CD8-positive, alpha-beta memory T cell (primary cell): ENCODE measurements at regions not wholly inside any gene's neighbourhood (a gene's known extent, or its start where the extent isn't known, plus 50 kb on each side); places are given as distances from the start of the nearest gene placed in this dataset.

ENCODE experiments used
- CTCF ChIA-PET: fragments of 350-600 bp; sonication (Branson Sonifier 250); formaldehyde crosslinking; loops from one replicate; lab custom pipeline; 2021; ENCODE audit warnings: antibody characterized with exemption; lab: Charles Lee
- POLR2A ChIA-PET: fragments of 350-600 bp; sonication (Branson Sonifier 250); formaldehyde crosslinking; loops from one replicate; lab custom pipeline; 2021; ENCODE audit warnings: antibody characterized with exemption; lab: Charles Lee
- DNase-seq, 5 donors: peaks; one replicate each; pipeline versions ENCODE4 v3.0.0 to v3.0.0-alpha.2; 2020 to 2022; ENCODE audit warnings: mixed read lengths in 1 of 5
- H3K27ac ChIP-seq: one replicate; pipeline ENCODE4 v1.7.0; 2013; ENCODE audit warnings: low read depth, mild to moderate bottlenecking, low read length, moderate library complexity
- H3K27me3 ChIP-seq: 2 replicates; pipeline ENCODE4 v1.7.0; 2013; ENCODE audit warnings: low read length, mild to moderate bottlenecking; ENCODE audit not compliant: insufficient read depth, poor library complexity, severe bottlenecking
- H3K36me3 ChIP-seq: 2 replicates; pipeline ENCODE4 v1.7.0; 2013; ENCODE audit warnings: mild to moderate bottlenecking, low read length, moderate library complexity; ENCODE audit not compliant: insufficient read depth
- H3K4me1 ChIP-seq: 2 replicates; pipeline ENCODE4 v1.7.0; 2013; ENCODE audit warnings: mild to moderate bottlenecking, low read length, moderate library complexity; ENCODE audit not compliant: insufficient read depth
- H3K4me3 ChIP-seq: 2 replicates; pipeline ENCODE4 v1.7.0; 2013; ENCODE audit warnings: mild to moderate bottlenecking, low read length
- H3K9me3 ChIP-seq: 2 replicates; pipeline ENCODE4 v1.7.0; 2013; ENCODE audit warnings: mild to moderate bottlenecking, low read length
- H3K27ac Mint-ChIP-seq, 8 donors: one replicate each; pipeline ENCODE4 v1.8.0; 2020 to 2021; ENCODE audit warnings: mixed read lengths in 8 of 8, mild to moderate bottlenecking in 6 of 8, inconsistent platforms in 3 of 8, moderate library complexity in 3 of 8
- H3K27me3 Mint-ChIP-seq, 2 donors: one replicate each; pipeline ENCODE4 v1.8.0; 2020 to 2021; ENCODE audit warnings: mixed read lengths in 2 of 2, mild to moderate bottlenecking in 1 of 2, moderate library complexity in 1 of 2
- H3K36me3 Mint-ChIP-seq, 3 donors: one replicate each; pipeline ENCODE4 v1.8.0; 2020 to 2021; ENCODE audit warnings: mixed read lengths in 3 of 3, inconsistent platforms in 1 of 3, mild to moderate bottlenecking in 1 of 3
- H3K4me1 Mint-ChIP-seq, 3 donors: one replicate each; pipeline ENCODE4 v1.8.0; 2020 to 2021; ENCODE audit warnings: mixed read lengths in 3 of 3, inconsistent platforms in 1 of 3, mild to moderate bottlenecking in 1 of 3
- H3K4me3 Mint-ChIP-seq, 7 donors: one replicate each; pipeline ENCODE4 v1.8.0; 2020 to 2021; ENCODE audit warnings: mixed read lengths in 7 of 7, mild to moderate bottlenecking in 6 of 7, moderate library complexity in 4 of 7, inconsistent platforms in 2 of 7
- H3K9me3 Mint-ChIP-seq, 5 donors: one replicate each; pipeline ENCODE4 v1.8.0; 2020 to 2022; ENCODE audit warnings: mixed read lengths in 5 of 5, mild to moderate bottlenecking in 3 of 5, moderate library complexity in 2 of 5, inconsistent platforms in 1 of 5

DNA sequence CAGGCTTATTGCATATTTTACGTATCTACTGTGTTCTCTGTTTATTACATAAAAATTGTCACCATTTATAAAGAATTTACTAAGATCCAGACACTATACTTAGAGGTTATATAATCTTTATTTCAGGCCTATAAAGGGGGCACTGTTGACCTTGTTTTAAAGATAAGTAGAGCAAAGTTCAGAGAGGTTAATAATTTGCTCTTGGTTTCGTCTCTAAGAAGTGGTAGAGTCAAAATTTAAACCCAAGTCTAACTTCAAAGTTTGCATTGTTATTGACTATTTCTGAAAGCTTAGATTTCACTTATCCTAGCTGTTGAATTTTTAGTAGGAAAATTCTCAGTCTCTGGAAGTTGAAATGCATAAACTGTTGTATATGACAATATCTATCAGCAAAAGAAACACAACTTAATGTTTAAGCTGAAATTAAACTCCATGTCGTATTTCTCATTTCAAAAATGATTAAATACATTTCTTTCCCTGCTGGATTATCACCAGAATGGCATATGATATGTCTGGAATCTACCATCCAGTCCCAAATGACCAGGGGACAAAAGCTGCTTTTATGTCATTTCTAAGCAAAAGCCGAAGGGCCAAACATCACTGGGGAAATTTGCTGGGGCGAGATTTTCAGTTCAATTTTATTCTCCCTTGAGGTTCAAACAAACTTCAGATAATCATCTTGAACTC, 138.4 kb downstream of the SLC7A11 start:
- CTCF ChIA-PET = no interaction called here
- Mint-ChIP-seq H3K4me3 (no peak overlapping the region), H3K9me3 (peaks cover 0 to 7% (median 1%) of the 10 kb centered on the region in 5 donors), H3K27me3 (no peaks in the 10 kb centered on the region), H3K27ac (no peak overlapping the region), H3K4me1 (no peaks in the 10 kb centered on the region), H3K36me3 (no peaks in the 10 kb centered on the region)
- no peak overlapping the region for H3K4me3 ChIP-seq
- DNase-seq = no peak
- H3K4me1 ChIP-seq = no peaks in the 10 kb centered on the region
- H3K36me3 ChIP-seq = no peaks in the 10 kb centered on the region
- no peak overlapping the region for H3K27ac ChIP-seq
- no peaks in the 10 kb centered on the region for H3K27me3 ChIP-seq
- H3K9me3 ChIP-seq = no peaks in the 10 kb centered on the region
- POLR2A ChIA-PET = no interaction called here

DNA sequence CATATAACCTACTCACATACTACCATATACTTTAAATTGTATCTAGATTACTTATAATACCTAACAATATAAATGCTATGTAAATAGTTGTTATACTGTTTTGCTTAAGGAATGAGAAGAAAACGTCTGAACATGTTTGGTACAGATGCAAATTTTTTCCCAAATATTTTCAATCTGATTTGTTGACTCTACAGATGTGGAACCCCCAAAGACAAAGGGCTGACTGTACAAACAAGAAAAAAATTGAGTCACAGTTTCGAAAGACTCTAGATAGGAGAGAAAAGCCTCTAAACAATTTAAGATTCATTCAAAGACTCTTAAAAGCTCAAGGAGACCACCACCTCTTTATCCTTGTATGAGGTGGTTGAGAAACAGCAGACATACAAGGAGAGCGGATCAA, 142.8 kb downstream of the SLC7A11 start:
- CTCF ChIA-PET = no interaction called here
- H3K27ac Mint-ChIP-seq = no peak overlapping the region
- H3K27me3 Mint-ChIP-seq = no peaks in the 10 kb centered on the region
- Histone ChIP-seq H3K9me3 (no peaks in the 10 kb centered on the region), H3K27ac (no peak overlapping the region), H3K36me3 (no peaks in the 10 kb centered on the region), H3K27me3 (no peaks in the 10 kb centered on the region), H3K4me3 (no peak overlapping the region), H3K4me1 (no peaks in the 10 kb centered on the region)
- POLR2A ChIA-PET = no interaction called here
- DNase-seq = no peak
- no peak overlapping the region for H3K4me3 Mint-ChIP-seq
- no peaks in the 10 kb centered on the region for H3K36me3 Mint-ChIP-seq
- H3K4me1 Mint-ChIP-seq = no peaks in the 10 kb centered on the region
- peaks cover 0 to 5% (median under 1%) of the 10 kb centered on the region in 5 donors for H3K9me3 Mint-ChIP-seq

DNA sequence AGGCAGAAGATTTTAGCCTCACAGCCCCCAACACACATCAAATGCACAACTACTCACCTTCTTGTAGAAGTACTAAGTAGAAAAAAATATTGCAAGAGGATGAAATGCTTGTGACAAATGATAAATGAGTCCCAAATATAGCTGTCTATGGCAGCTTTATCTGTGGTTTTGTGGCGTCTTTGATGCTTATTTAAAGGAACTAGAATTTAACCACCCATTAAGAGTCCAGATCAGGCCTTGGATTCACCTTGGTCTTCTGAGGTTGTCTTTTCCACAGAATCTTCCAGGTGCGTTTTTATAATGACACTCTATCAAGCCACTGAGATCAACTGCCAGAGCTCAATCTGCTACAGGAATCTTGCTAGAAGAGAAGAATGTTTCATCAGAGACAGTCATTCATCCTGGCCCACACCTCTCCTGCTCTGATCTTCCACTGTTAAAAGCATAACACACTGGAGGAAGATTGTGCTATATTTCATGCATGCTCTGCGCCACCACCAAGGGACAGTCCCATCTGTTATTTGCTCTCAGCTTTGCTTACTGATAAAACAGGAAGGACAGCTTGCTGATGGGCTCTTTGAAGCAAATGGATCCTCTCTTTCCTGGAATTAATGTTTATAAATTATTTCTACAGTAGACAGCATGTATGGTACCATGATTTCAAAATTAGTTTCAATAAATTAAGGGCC, 144.1 kb downstream of the SLC7A11 start:
- Mint-ChIP-seq H3K27ac (no peak overlapping the region), H3K4me1 (no peaks in the 10 kb centered on the region), H3K4me3 (no peak overlapping the region), H3K9me3 (peaks cover 0 to 5% (median 0%) of the 10 kb centered on the region in 5 donors), H3K27me3 (no peaks in the 10 kb centered on the region), H3K36me3 (no peaks in the 10 kb centered on the region)
- POLR2A ChIA-PET = no interaction called here
- DNase-seq = no peak
- Histone ChIP-seq H3K4me3 (no peak overlapping the region), H3K27ac (no peak overlapping the region), H3K9me3 (no peaks in the 10 kb centered on the region), H3K27me3 (no peaks in the 10 kb centered on the region), H3K4me1 (no peaks in the 10 kb centered on the region), H3K36me3 (no peaks in the 10 kb centered on the region)
- CTCF ChIA-PET = no interaction called here

DNA sequence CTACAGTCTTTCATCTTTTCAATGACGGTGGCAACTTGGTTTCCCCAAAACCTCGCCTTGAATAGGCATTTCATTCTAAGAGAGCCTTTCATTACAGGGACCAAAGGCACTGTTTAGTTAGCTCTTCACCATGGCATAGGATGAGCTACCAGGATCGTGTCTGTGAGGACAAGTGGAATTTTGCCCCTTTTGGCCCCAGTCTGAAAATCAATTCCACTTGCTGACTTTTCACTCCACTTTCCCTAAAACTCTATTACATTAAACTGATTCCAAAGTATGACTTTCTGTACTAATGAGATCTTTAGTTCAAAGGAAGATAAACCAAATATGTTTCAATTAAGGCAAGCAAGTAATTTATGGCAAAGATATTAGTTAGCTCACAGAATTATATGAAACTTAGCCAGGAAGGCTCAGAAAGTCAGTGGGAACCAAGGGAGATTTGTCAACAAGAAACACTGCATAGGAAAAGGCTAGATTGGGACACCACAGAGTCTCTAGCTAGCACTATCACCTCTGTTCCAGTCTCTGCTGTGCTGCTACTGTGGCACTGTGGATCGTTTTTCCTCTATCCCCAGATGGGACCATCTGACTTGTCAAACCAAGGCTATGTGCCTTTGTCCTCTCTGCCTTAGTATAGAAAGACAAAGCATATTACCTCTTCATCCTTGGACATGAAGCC, 145.6 kb downstream of the SLC7A11 start:
- H3K4me1 Mint-ChIP-seq = no peaks in the 10 kb centered on the region
- DNase-seq = no peak
- no peaks in the 10 kb centered on the region for H3K36me3 Mint-ChIP-seq
- CTCF ChIA-PET = no interaction called here
- no peak overlapping the region for H3K27ac ChIP-seq
- no peaks in the 10 kb centered on the region for H3K4me1 ChIP-seq
- no peaks in the 10 kb centered on the region for H3K27me3 Mint-ChIP-seq
- no peaks in the 10 kb centered on the region for H3K9me3 ChIP-seq
- H3K36me3 ChIP-seq = no peaks in the 10 kb centered on the region
- no peak overlapping the region for H3K27ac Mint-ChIP-seq
- peaks cover 0 to 5% (median 0%) of the 10 kb centered on the region in 5 donors for H3K9me3 Mint-ChIP-seq
- POLR2A ChIA-PET = no interaction called here
- H3K4me3 Mint-ChIP-seq = no peak overlapping the region
- H3K27me3 ChIP-seq = no peaks in the 10 kb centered on the region
- no peak overlapping the region for H3K4me3 ChIP-seq

DNA sequence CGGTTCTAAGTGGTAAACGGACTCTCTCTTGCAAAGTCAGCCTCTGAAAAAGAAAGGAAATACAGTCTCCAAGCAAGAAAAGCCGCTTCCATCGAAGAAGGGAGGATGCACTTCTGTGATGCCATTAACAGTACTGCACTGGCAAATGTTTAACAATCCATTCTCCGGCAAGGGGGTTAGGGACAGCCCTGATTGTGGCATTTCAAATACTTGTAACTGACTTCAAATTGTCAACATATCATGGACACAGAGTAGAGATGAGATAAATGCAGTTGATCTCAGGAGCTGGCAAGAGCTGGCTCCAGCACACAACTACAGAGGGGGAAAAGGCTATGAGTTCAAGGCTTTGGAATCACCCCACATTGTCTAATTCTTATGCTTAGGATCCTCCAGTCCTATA, 146.8 kb downstream of the SLC7A11 start:
- H3K27ac ChIP-seq = no peak overlapping the region
- Mint-ChIP-seq H3K4me1 (no peaks in the 10 kb centered on the region), H3K4me3 (no peak overlapping the region), H3K9me3 (peaks cover 0 to 5% (median 0%) of the 10 kb centered on the region in 5 donors), H3K27me3 (no peaks in the 10 kb centered on the region), H3K27ac (no peak overlapping the region), H3K36me3 (no peaks in the 10 kb centered on the region)
- H3K27me3 ChIP-seq = no peaks in the 10 kb centered on the region
- POLR2A ChIA-PET = no interaction called here
- no peak for DNase-seq
- CTCF ChIA-PET = no interaction called here
- H3K9me3 ChIP-seq = no peaks in the 10 kb centered on the region
- H3K4me3 ChIP-seq = no peak overlapping the region
- H3K36me3 ChIP-seq = no peaks in the 10 kb centered on the region
- no peaks in the 10 kb centered on the region for H3K4me1 ChIP-seq

DNA sequence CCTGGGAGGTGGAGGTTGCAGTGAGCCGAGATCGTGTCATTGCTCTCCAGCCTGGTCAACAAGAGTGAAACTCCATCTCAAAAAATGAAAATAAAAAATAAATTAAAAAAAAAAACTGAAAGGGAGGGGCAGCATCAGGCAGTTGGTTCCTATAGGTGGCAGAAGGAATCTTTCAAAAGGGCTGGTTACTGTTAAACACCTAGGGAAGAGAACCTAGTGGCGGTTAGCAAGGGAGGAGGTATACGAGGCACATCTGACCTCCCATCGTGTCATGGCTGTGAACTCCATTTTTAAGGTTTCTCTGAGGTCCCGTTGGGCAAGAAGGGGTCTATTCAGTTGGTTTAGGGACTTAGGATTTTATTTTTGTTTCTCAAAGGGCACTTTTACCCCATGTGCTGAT, 150.1 kb downstream of the SLC7A11 start:
- POLR2A ChIA-PET = no interaction called here
- peaks cover 0 to 4% (median 3%) of the 10 kb centered on the region in 5 donors for H3K9me3 Mint-ChIP-seq
- no peaks in the 10 kb centered on the region for H3K4me1 ChIP-seq
- H3K9me3 ChIP-seq = no peaks in the 10 kb centered on the region
- H3K27me3 ChIP-seq = no peaks in the 10 kb centered on the region
- H3K4me3 ChIP-seq = no peak overlapping the region
- H3K36me3 ChIP-seq = no peaks in the 10 kb centered on the region
- H3K4me1 Mint-ChIP-seq = no peaks in the 10 kb centered on the region
- no peak overlapping the region for H3K27ac Mint-ChIP-seq
- DNase-seq = no peak
- CTCF ChIA-PET = no interaction called here
- no peaks in the 10 kb centered on the region for H3K27me3 Mint-ChIP-seq
- H3K4me3 Mint-ChIP-seq = no peak overlapping the region
- H3K36me3 Mint-ChIP-seq = no peaks in the 10 kb centered on the region
- H3K27ac ChIP-seq = no peak overlapping the region

DNA sequence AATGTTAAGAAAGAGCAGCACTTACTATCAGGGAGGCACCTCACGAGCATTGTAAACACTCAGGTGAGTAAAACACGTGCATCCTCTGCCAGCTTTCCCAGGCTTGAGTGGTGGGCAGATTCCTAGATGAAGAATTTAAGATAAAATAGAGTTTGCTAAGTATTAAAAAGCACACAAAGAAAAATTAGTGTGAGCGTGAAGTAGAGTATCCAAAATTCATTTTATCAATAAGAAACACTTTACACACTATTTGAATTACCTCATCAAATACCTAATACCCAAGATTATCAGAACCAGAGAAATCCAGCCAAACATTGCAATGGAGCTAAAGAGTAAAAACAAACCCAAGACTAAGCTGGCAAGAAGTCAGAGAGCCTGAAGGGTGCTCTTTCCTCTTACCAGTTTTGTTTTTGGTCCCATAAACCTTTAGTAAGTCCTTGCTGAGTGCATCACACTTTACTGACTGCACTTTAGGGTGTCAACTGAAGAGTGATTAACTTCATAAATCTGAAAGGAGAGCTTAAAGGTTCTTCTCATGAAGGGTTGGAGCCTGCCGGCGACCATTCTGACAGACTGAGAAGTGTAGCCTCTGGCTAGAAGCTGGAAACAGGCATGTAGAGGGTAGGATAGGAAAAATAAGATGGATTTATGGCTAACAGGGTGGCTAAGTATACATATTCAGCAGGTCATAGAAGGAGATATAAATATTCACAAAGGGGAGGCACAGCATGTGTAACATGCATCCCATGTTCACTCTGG, 151.1 kb downstream of the SLC7A11 start:
- H3K4me3 Mint-ChIP-seq = no peak overlapping the region

More for the DNA sequence above, 151.1 kb downstream of the SLC7A11 start:
- Mint-ChIP-seq H3K36me3 (no peaks in the 10 kb centered on the region), H3K27me3 (no peaks in the 10 kb centered on the region), H3K4me1 (no peaks in the 10 kb centered on the region), H3K27ac (no peak overlapping the region), H3K9me3 (peaks cover 0 to 4% (median 3%) of the 10 kb centered on the region in 5 donors)
- H3K9me3 ChIP-seq = no peaks in the 10 kb centered on the region
- H3K4me1 ChIP-seq = no peaks in the 10 kb centered on the region
- CTCF ChIA-PET = interaction anchor here (1.0 kb wide), 1 partner anchor 15 kb away, joined by 3 read pairs; no protein-coding TSS in a partner anchor
- no peak overlapping the region for H3K4me3 ChIP-seq
- H3K27ac ChIP-seq = no peak overlapping the region
- POLR2A ChIA-PET = no interaction called here
- no peak for DNase-seq
- H3K36me3 ChIP-seq = no peaks in the 10 kb centered on the region
- no peaks in the 10 kb centered on the region for H3K27me3 ChIP-seq
